ENCODE measurements at regions not wholly inside any gene's neighbourhood (a gene's known extent, or its start where the extent isn't known, plus 50 kb on each side); places are given as distances from the start of the nearest gene placed in this dataset.

GRCh38 chr3:66655044-66655443, 154.2 kb upstream of the LRIG1 start:
- H3K4me3 ChIP-seq (ENCODE audit: low read length): no peak overlapping the region
- ChIA-PET POLR2A (ENCODE audit: unreplicated experiment) (no interaction called here), CTCF (no interaction called here)
- no TSS peak for BruUV-seq (replicated peaks)
- ATAC-seq: no peak
- H3K9ac ChIP-seq (ENCODE audit: low read length): no peak overlapping the region
- TF ChIP-seq EZH2 (IDR thresholded peaks at IDR 0.05; ENCODE audit: low read length, unreplicated experiment): no peak
- no peak for TF ChIP-seq EZH2phosphoT487 (IDR thresholded peaks at IDR 0.05; ENCODE audit: borderline replicate concordance, low read length)
- no peak for TF ChIP-seq CTCF (conservative IDR thresholded peaks at IDR 0.05; ENCODE audit: low read depth, low read length)
- no peaks in the 10 kb centered on the region for H3K79me2 ChIP-seq (ENCODE audit: low read length)
- no peaks in the 10 kb centered on the region for H3K9me2 ChIP-seq (replicated peaks; ENCODE audit: low read length)
- H4K20me1 ChIP-seq (ENCODE audit: low read length): no peaks in the 10 kb centered on the region
- H3K27ac ChIP-seq (ENCODE audit: low read length): no peak overlapping the region
- H3K4me2 ChIP-seq (ENCODE audit: low read length): no peak overlapping the region
- H3K36me3 ChIP-seq (ENCODE audit: low read depth, low read length): no peaks in the 10 kb centered on the region
- no peaks in the 10 kb centered on the region for H3K9me3 ChIP-seq (ENCODE audit: low read length)
- no peaks in the 10 kb centered on the region for H3F3A ChIP-seq (ENCODE audit: low read length, unreplicated experiment)
- no peak overlapping the region for H2AFZ ChIP-seq (ENCODE audit: low read length)
- no peaks in the 10 kb centered on the region for H3K4me1 ChIP-seq (ENCODE audit: insufficient read depth, low read length)
- intact Hi-C loops (cut with micrococcal nuclease): no loop called here
- DNase-seq: no peak
- no peaks in the 10 kb centered on the region for H3K27me3 ChIP-seq (ENCODE audit: low read length)

GRCh38 chr3:66655671-66656070, 154.8 kb upstream of the LRIG1 start:
- H3K27ac ChIP-seq (ENCODE audit: low read length): no peak overlapping the region
- DNase-seq (no peak), ATAC-seq (no peak)
- H3K36me3 ChIP-seq (ENCODE audit: low read depth, low read length): no peaks in the 10 kb centered on the region
- intact Hi-C loops (cut with micrococcal nuclease): no loop called here
- no peak overlapping the region for H3K4me2 ChIP-seq (ENCODE audit: low read length)
- no peaks in the 10 kb centered on the region for H3K4me1 ChIP-seq (ENCODE audit: insufficient read depth, low read length)
- H3F3A ChIP-seq (ENCODE audit: low read length, unreplicated experiment): no peaks in the 10 kb centered on the region
- H2AFZ ChIP-seq (ENCODE audit: low read length): no peak overlapping the region
- ChIA-PET CTCF (no interaction called here), POLR2A (ENCODE audit: unreplicated experiment) (no interaction called here)
- no TSS peak for BruUV-seq (replicated peaks)
- no peak overlapping the region for H3K4me3 ChIP-seq (ENCODE audit: low read length)
- H3K9me2 ChIP-seq (replicated peaks; ENCODE audit: low read length): no peaks in the 10 kb centered on the region
- H3K9me3 ChIP-seq (ENCODE audit: low read length): no peaks in the 10 kb centered on the region
- no peaks in the 10 kb centered on the region for H3K27me3 ChIP-seq (ENCODE audit: low read length)
- H3K79me2 ChIP-seq (ENCODE audit: low read length): no peaks in the 10 kb centered on the region
- H3K9ac ChIP-seq (ENCODE audit: low read length): no peak overlapping the region
- TF ChIP-seq EZH2 (IDR thresholded peaks at IDR 0.05; ENCODE audit: low read length, unreplicated experiment) (no peak), EZH2phosphoT487 (IDR thresholded peaks at IDR 0.05; ENCODE audit: borderline replicate concordance, low read length) (no peak), CTCF (conservative IDR thresholded peaks at IDR 0.05; ENCODE audit: low read depth, low read length) (no peak)
- H4K20me1 ChIP-seq (ENCODE audit: low read length): no peaks in the 10 kb centered on the region

- H3K27me3 ChIP-seq (ENCODE audit: low read length): no peaks in the 10 kb centered on the region
- H2AFZ ChIP-seq (ENCODE audit: low read length): no peak overlapping the region
- intact Hi-C loops (cut with micrococcal nuclease): no loop called here
- no peaks in the 10 kb centered on the region for H4K20me1 ChIP-seq (ENCODE audit: low read length)
- H3K4me1 ChIP-seq (ENCODE audit: insufficient read depth, low read length): no peaks in the 10 kb centered on the region
- DNase-seq (no peak), ATAC-seq (no peak)
- no TSS peak for BruUV-seq (replicated peaks)
- H3K27ac ChIP-seq (ENCODE audit: low read length): no peak overlapping the region
- no peaks in the 10 kb centered on the region for H3K9me3 ChIP-seq (ENCODE audit: low read length)
- H3K36me3 ChIP-seq (ENCODE audit: low read depth, low read length): no peaks in the 10 kb centered on the region
- H3K79me2 ChIP-seq (ENCODE audit: low read length): no peaks in the 10 kb centered on the region
- no peaks in the 10 kb centered on the region for H3K9me2 ChIP-seq (replicated peaks; ENCODE audit: low read length)
- no peak overlapping the region for H3K4me2 ChIP-seq (ENCODE audit: low read length)
- TF ChIP-seq EZH2phosphoT487 (IDR thresholded peaks at IDR 0.05; ENCODE audit: borderline replicate concordance, low read length) (no peak), EZH2 (IDR thresholded peaks at IDR 0.05; ENCODE audit: low read length, unreplicated experiment) (no peak), CTCF (conservative IDR thresholded peaks at IDR 0.05; ENCODE audit: low read depth, low read length) (no peak)
- ChIA-PET CTCF (no interaction called here), POLR2A (ENCODE audit: unreplicated experiment) (no interaction called here)
- no peaks in the 10 kb centered on the region for H3F3A ChIP-seq (ENCODE audit: low read length, unreplicated experiment)
- no peak overlapping the region for H3K9ac ChIP-seq (ENCODE audit: low read length)
- H3K4me3 ChIP-seq (ENCODE audit: low read length): no peak overlapping the region
Measured at GRCh38 chr3:66656609-66657008, 155.8 kb upstream of the LRIG1 start.
